ENCODE measurements at regions not wholly inside any gene's neighbourhood (a gene's known extent, or its start where the extent isn't known, plus 50 kb on each side); places are given as distances from the start of the nearest gene placed in this dataset.

DNA sequence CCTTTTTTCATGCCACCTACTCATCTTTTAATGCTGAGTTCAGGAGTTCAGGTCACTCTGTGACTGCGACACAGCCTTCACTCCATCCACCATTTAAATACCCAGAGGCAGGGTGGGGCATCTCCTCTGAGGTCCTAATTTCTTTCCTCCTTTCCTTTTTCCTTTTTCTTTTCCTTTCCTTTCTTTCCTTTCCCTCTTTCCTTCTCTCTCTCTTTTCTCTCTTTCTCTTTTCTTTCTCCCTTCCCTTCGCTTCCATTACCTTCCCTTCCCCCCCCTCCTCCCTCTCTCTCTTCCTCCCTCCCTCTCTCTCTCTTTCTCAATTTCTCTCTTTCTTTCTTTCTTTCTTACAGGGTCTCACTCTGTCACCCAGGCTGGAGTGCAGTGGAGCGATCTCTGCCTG lies 145.9 kb upstream of the SVIL start:
- 95 to 100% methylated on average over 1 of the region's 3 CpGs for WGBS, 2 donors (ENCODE audit: extremely low coverage in 2 of 2, insufficient read length in 2 of 2, insufficient replicate concordance in 1 of 2)
- H3K4me3 ChIP-seq (ENCODE audit: low read length in 2 of 2) = no peak overlapping the region
- H3K9me3 ChIP-seq (replicated peaks in 1 of 2; ENCODE audit: control insufficient read depth in 2 of 2, insufficient read depth in 1 of 2, low read depth in 1 of 2, low read length in 2 of 2) = no peaks in the 10 kb centered on the region
- H3K27me3 ChIP-seq (ENCODE audit: control insufficient read depth in 3 of 3, insufficient read depth in 3 of 3, low read depth in 1 of 3, low read length in 3 of 3) = no peaks in the 10 kb centered on the region
- no peak overlapping the region for H2AK5ac ChIP-seq (ENCODE audit: low read depth, low read length)
- no peak overlapping the region for H3K4me2 ChIP-seq (ENCODE audit: insufficient read depth, low read length, poor library complexity, severe bottlenecking)
- H2BK12ac ChIP-seq (ENCODE audit: low read length) = no peak overlapping the region
- no peak overlapping the region for H3K9ac ChIP-seq (ENCODE audit: low read depth, low read length, poor library complexity)
- H3K14ac ChIP-seq (ENCODE audit: low read length) = no peak overlapping the region
- H2AFZ ChIP-seq (ENCODE audit: low read length) = no peak overlapping the region
- H4K91ac ChIP-seq (ENCODE audit: low read depth, low read length, poor library complexity) = no peak overlapping the region
- no peak overlapping the region for H2BK5ac ChIP-seq (ENCODE audit: low read length)
- H2BK120ac ChIP-seq (ENCODE audit: low read depth, low read length) = no peak overlapping the region
- no peak for DNase-seq (ENCODE audit: low spot score)
- H2BK15ac ChIP-seq (ENCODE audit: low read length) = no peak overlapping the region
- H3K4me1 ChIP-seq (ENCODE audit: control insufficient read depth in 2 of 2, insufficient read depth in 1 of 2, low read depth in 1 of 2, low read length in 2 of 2) = no peaks in the 10 kb centered on the region
- no peaks in the 10 kb centered on the region for H3K79me1 ChIP-seq (ENCODE audit: low read depth, low read length)
- H3K18ac ChIP-seq (ENCODE audit: low read length) = no peak overlapping the region
- H3K27ac ChIP-seq (replicated peaks; ENCODE audit: low read length) = no peak overlapping the region
- H3K23ac ChIP-seq (ENCODE audit: low read depth, low read length, poor library complexity) = no peak overlapping the region
- H3K36me3 ChIP-seq (replicated peaks in 1 of 2; ENCODE audit: control insufficient read depth in 2 of 2, insufficient read depth in 2 of 2, low read length in 2 of 2) = no peaks in the 10 kb centered on the region
- H4K8ac ChIP-seq (ENCODE audit: low read depth, low read length) = no peak overlapping the region
- H3K4ac ChIP-seq (ENCODE audit: low read length) = no peak overlapping the region

DNA sequence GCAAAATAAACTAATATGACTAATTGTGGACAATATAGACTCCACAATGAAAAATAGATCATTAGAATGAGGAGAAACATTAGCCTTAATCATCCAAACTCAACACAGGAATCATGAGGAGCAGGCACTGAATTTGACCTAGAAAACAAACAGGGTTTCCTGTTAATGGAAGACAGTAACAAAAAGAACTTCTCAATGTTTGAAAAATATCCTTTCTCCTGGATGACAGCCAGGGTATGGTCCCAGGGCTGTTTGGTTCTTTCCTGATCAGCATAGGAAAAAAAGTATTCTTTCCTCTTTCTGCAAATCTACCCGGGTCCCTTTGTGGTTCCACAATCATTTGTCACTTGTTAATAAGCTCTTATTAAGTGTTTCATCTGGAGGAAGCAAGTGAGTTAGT lies 145.3 kb upstream of the SVIL start:
- Histone ChIP-seq H3K14ac (ENCODE audit: low read length) (no peak overlapping the region), H2BK12ac (ENCODE audit: low read length) (no peak overlapping the region), H2AK5ac (ENCODE audit: low read depth, low read length) (no peak overlapping the region), H3K23ac (ENCODE audit: low read depth, low read length, poor library complexity) (no peak overlapping the region), H2BK15ac (ENCODE audit: low read length) (no peak overlapping the region), H3K4me2 (ENCODE audit: insufficient read depth, low read length, poor library complexity, severe bottlenecking) (no peak overlapping the region), H3K4me3 (ENCODE audit: low read length in 2 of 2) (no peak overlapping the region), H2AFZ (ENCODE audit: low read length) (no peak overlapping the region), H3K9ac (ENCODE audit: low read depth, low read length, poor library complexity) (no peak overlapping the region), H3K4me1 (ENCODE audit: control insufficient read depth in 2 of 2, insufficient read depth in 1 of 2, low read depth in 1 of 2, low read length in 2 of 2) (no peaks in the 10 kb centered on the region), H3K4ac (ENCODE audit: low read length) (no peak overlapping the region), H3K27me3 (ENCODE audit: control insufficient read depth in 3 of 3, insufficient read depth in 3 of 3, low read depth in 1 of 3, low read length in 3 of 3) (no peaks in the 10 kb centered on the region), H3K36me3 (replicated peaks in 1 of 2; ENCODE audit: control insufficient read depth in 2 of 2, insufficient read depth in 2 of 2, low read length in 2 of 2) (no peaks in the 10 kb centered on the region), H2BK5ac (ENCODE audit: low read length) (no peak overlapping the region), H4K91ac (ENCODE audit: low read depth, low read length, poor library complexity) (no peak overlapping the region), H3K27ac (replicated peaks; ENCODE audit: low read length) (no peak overlapping the region), H3K18ac (ENCODE audit: low read length) (no peak overlapping the region), H4K8ac (ENCODE audit: low read depth, low read length) (no peak overlapping the region), H2BK120ac (ENCODE audit: low read depth, low read length) (no peak overlapping the region), H3K9me3 (replicated peaks in 1 of 2; ENCODE audit: control insufficient read depth in 2 of 2, insufficient read depth in 1 of 2, low read depth in 1 of 2, low read length in 2 of 2) (no peaks in the 10 kb centered on the region), H3K79me1 (ENCODE audit: low read depth, low read length) (no peaks in the 10 kb centered on the region)
- WGBS, 2 donors (ENCODE audit: extremely low coverage in 2 of 2, insufficient read length in 2 of 2, insufficient replicate concordance in 1 of 2) = no CpG with 5 or more reads among the region's 1 CpG
- no peak for DNase-seq (ENCODE audit: low spot score)

DNA sequence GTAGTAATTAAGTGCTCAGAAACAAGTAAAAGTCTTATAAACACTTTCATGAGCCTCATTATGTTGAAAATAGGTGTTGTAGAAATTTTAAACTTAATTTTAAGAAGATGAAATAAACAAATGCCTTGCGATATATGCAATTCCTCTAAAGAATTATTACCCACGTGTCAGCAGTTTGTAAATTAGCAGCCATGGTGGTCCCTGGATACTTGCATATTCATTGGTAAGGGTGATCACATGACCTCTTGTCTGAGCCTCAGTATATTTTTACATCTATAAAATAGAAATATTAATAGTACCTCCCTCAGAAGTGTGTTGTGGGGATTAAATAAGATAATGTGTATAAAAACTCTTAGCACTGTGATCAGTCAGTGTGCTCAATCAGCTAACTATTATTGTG lies 141.5 kb upstream of the SVIL start:
- no peak overlapping the region for H2AK5ac ChIP-seq (ENCODE audit: low read depth, low read length)
- H3K14ac ChIP-seq (ENCODE audit: low read length) = no peak overlapping the region
- no peak overlapping the region for H2BK120ac ChIP-seq (ENCODE audit: low read depth, low read length)
- H3K36me3 ChIP-seq (replicated peaks in 1 of 2; ENCODE audit: control insufficient read depth in 2 of 2, insufficient read depth in 2 of 2, low read length in 2 of 2) = no peaks in the 10 kb centered on the region
- no peaks in the 10 kb centered on the region for H3K79me1 ChIP-seq (ENCODE audit: low read depth, low read length)
- no peak overlapping the region for H2BK15ac ChIP-seq (ENCODE audit: low read length)
- H4K8ac ChIP-seq (ENCODE audit: low read depth, low read length) = no peak overlapping the region
- H3K4me3 ChIP-seq (ENCODE audit: low read length in 2 of 2) = no peak overlapping the region
- no CpG with 5 or more reads among the region's 2 CpGs for WGBS, 2 donors (ENCODE audit: extremely low coverage in 2 of 2, insufficient read length in 2 of 2, insufficient replicate concordance in 1 of 2)
- H3K23ac ChIP-seq (ENCODE audit: low read depth, low read length, poor library complexity) = no peak overlapping the region
- H3K27ac ChIP-seq (replicated peaks; ENCODE audit: low read length) = no peak overlapping the region
- DNase-seq (ENCODE audit: low spot score) = no peak
- no peak overlapping the region for H4K91ac ChIP-seq (ENCODE audit: low read depth, low read length, poor library complexity)
- H3K4me1 ChIP-seq (ENCODE audit: control insufficient read depth in 2 of 2, insufficient read depth in 1 of 2, low read depth in 1 of 2, low read length in 2 of 2) = no peaks in the 10 kb centered on the region
- no peak overlapping the region for H3K4ac ChIP-seq (ENCODE audit: low read length)
- H3K9me3 ChIP-seq (replicated peaks in 1 of 2; ENCODE audit: control insufficient read depth in 2 of 2, insufficient read depth in 1 of 2, low read depth in 1 of 2, low read length in 2 of 2) = no peaks in the 10 kb centered on the region
- no peak overlapping the region for H3K9ac ChIP-seq (ENCODE audit: low read depth, low read length, poor library complexity)
- no peak overlapping the region for H2BK5ac ChIP-seq (ENCODE audit: low read length)
- H2BK12ac ChIP-seq (ENCODE audit: low read length) = no peak overlapping the region
- H3K27me3 ChIP-seq (ENCODE audit: control insufficient read depth in 3 of 3, insufficient read depth in 3 of 3, low read depth in 1 of 3, low read length in 3 of 3) = no peaks in the 10 kb centered on the region
- no peak overlapping the region for H3K4me2 ChIP-seq (ENCODE audit: insufficient read depth, low read length, poor library complexity, severe bottlenecking)
- H3K18ac ChIP-seq (ENCODE audit: low read length) = no peak overlapping the region
- H2AFZ ChIP-seq (ENCODE audit: low read length) = no peak overlapping the region

DNA sequence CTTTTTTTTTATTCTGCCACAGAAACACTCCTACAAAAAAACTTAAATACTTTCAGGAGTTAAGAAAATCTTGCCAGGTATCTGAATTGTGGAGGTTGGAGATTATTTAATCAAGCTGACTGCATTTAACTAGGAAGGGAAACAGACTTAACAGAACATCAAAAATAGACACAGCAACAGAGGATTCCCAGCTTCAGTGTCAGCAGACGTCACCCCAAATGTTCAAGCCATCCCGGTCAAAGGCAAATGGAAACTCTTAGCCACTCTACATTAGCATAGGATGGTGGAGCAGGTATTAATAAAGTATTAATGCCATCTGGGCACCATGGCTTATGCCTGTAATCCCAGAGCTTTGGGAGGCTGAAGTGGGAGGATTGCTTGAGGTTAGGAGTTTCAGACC lies 139.7 kb upstream of the SVIL start:
- no peak overlapping the region for H3K9ac ChIP-seq (ENCODE audit: low read depth, low read length, poor library complexity)
- no peak overlapping the region for H2BK12ac ChIP-seq (ENCODE audit: low read length)
- no peak overlapping the region for H3K23ac ChIP-seq (ENCODE audit: low read depth, low read length, poor library complexity)
- no peak overlapping the region for H3K4me3 ChIP-seq (ENCODE audit: low read length in 2 of 2)
- H2BK5ac ChIP-seq (ENCODE audit: low read length) = no peak overlapping the region
- H2AK5ac ChIP-seq (ENCODE audit: low read depth, low read length) = no peak overlapping the region
- H3K4me2 ChIP-seq (ENCODE audit: insufficient read depth, low read length, poor library complexity, severe bottlenecking) = no peak overlapping the region
- H3K36me3 ChIP-seq (replicated peaks in 1 of 2; ENCODE audit: control insufficient read depth in 2 of 2, insufficient read depth in 2 of 2, low read length in 2 of 2) = no peaks in the 10 kb centered on the region
- H3K9me3 ChIP-seq (replicated peaks in 1 of 2; ENCODE audit: control insufficient read depth in 2 of 2, insufficient read depth in 1 of 2, low read depth in 1 of 2, low read length in 2 of 2) = no peaks in the 10 kb centered on the region
- no peak overlapping the region for H2BK120ac ChIP-seq (ENCODE audit: low read depth, low read length)
- no peak overlapping the region for H2AFZ ChIP-seq (ENCODE audit: low read length)
- H3K4me1 ChIP-seq (ENCODE audit: control insufficient read depth in 2 of 2, insufficient read depth in 1 of 2, low read depth in 1 of 2, low read length in 2 of 2) = no peaks in the 10 kb centered on the region
- no peak overlapping the region for H3K14ac ChIP-seq (ENCODE audit: low read length)
- whole genome bisulfite sequencing, 2 donors (ENCODE audit: extremely low coverage in 2 of 2, insufficient read length in 2 of 2, insufficient replicate concordance in 1 of 2) = no CpG with 5 or more reads among the region's 2 CpGs
- no peaks in the 10 kb centered on the region for H3K79me1 ChIP-seq (ENCODE audit: low read depth, low read length)
- H3K18ac ChIP-seq (ENCODE audit: low read length) = no peak overlapping the region
- H3K27me3 ChIP-seq (ENCODE audit: control insufficient read depth in 3 of 3, insufficient read depth in 3 of 3, low read depth in 1 of 3, low read length in 3 of 3) = no peaks in the 10 kb centered on the region
- H2BK15ac ChIP-seq (ENCODE audit: low read length) = no peak overlapping the region
- no peak overlapping the region for H4K8ac ChIP-seq (ENCODE audit: low read depth, low read length)
- no peak overlapping the region for H3K4ac ChIP-seq (ENCODE audit: low read length)
- no peak overlapping the region for H4K91ac ChIP-seq (ENCODE audit: low read depth, low read length, poor library complexity)
- no peak for DNase-seq (ENCODE audit: low spot score)
- H3K27ac ChIP-seq (replicated peaks; ENCODE audit: low read length) = no peak overlapping the region

All from neuronal stem cell (in vitro differentiated cells).